GM23338 (cell line): ENCODE measurements at regions not wholly inside any gene's neighbourhood (a gene's known extent, or its start where the extent isn't known, plus 50 kb on each side); places are given as distances from the start of the nearest gene placed in this dataset.

Experiments
- ATAC-seq: fragments of 200-7000 bp; cut with Tn5 transposase; 3 replicates; pipeline ENCODE4 v1.9.1; 2020
- DNase-seq: peaks from one replicate; pipeline ENCODE4 v3.0.0-alpha.2; 2015; ENCODE audit warnings: low spot score
- H2AFZ ChIP-seq: fragments of 200-600 bp; sonication (generic); 2 replicates; pipeline ENCODE4 v1.8.0; 2016; ENCODE audit warnings: antibody characterized with exemption, mild to moderate bottlenecking, moderate library complexity
- H3F3A ChIP-seq: fragments of 200-600 bp; sonication (generic); replicated peaks from 2 replicates; pipeline ENCODE4 v1.8.0; 2017; ENCODE audit warnings: antibody characterized with exemption, mixed run types, low read depth
- H3K27ac ChIP-seq: fragments of 200-600 bp; sonication (generic); 2 replicates; pipeline ENCODE4 v1.6.1; 2016; ENCODE audit warnings: low read depth
- H3K27me3 ChIP-seq: fragments of 200-600 bp; sonication (generic); 2 replicates; pipeline ENCODE4 v1.8.0; 2016; ENCODE audit warnings: mild to moderate bottlenecking, mixed run types, moderate library complexity; ENCODE audit not compliant: insufficient read depth
- H3K36me3 ChIP-seq: fragments of 200-600 bp; sonication (generic); 2 replicates; pipeline ENCODE4 v1.8.0; 2016; ENCODE audit warnings: mild to moderate bottlenecking; ENCODE audit not compliant: insufficient read depth
- H3K4me1 ChIP-seq: fragments of 200-600 bp; sonication (generic); 2 replicates; pipeline ENCODE4 v1.8.0; 2016; ENCODE audit warnings: mild to moderate bottlenecking, moderate library complexity; ENCODE audit not compliant: insufficient read depth
- H3K4me2 ChIP-seq: fragments of 200-600 bp; sonication (generic); 2 replicates; pipeline ENCODE4 v1.7.1; 2017; ENCODE audit warnings: mixed run types
- H3K4me3 ChIP-seq: fragments of 200-600 bp; sonication (generic); 2 replicates; pipeline ENCODE4 v1.6.1; 2016; ENCODE audit warnings: mixed run types
- H3K79me2 ChIP-seq: fragments of 200-600 bp; sonication (generic); replicated peaks from 2 replicates; pipeline ENCODE4 v1.8.0; 2017; ENCODE audit warnings: mild to moderate bottlenecking; ENCODE audit not compliant: insufficient read depth
- H3K9me2 ChIP-seq: fragments of 200-600 bp; sonication (generic); 2 replicates; pipeline ENCODE4 v1.8.0; 2017; ENCODE audit not compliant: insufficient read depth
- H4K20me1 ChIP-seq: fragments of 200-600 bp; sonication (generic); replicated peaks from 2 replicates; pipeline ENCODE4 v1.8.0; 2017; ENCODE audit warnings: mild to moderate bottlenecking; ENCODE audit not compliant: insufficient read depth
- H3K27ac Mint-ChIP-seq: 2 replicates; pipeline ENCODE4 v1.8.0; 2020; ENCODE audit warnings: inconsistent platforms, mild to moderate bottlenecking, moderate library complexity, mixed read lengths
- H3K27me3 Mint-ChIP-seq: 3 replicates; pipeline ENCODE4 v1.8.0; 2022; ENCODE audit warnings: low read depth, mild to moderate bottlenecking, moderate library complexity, mixed read lengths, inconsistent platforms; ENCODE audit not compliant: insufficient read depth, poor library complexity
- H3K36me3 Mint-ChIP-seq: 3 replicates; pipeline ENCODE4 v1.8.0; 2021; ENCODE audit warnings: low read depth, mild to moderate bottlenecking, inconsistent platforms, moderate library complexity, mixed read lengths
- H3K4me1 Mint-ChIP-seq: 3 replicates; pipeline ENCODE4 v1.8.0; 2020; ENCODE audit warnings: mild to moderate bottlenecking, inconsistent platforms, mixed read lengths
- H3K4me3 Mint-ChIP-seq: 3 replicates; pipeline ENCODE4 v1.8.0; 2021; ENCODE audit warnings: moderate library complexity, mild to moderate bottlenecking, inconsistent platforms, mixed read lengths
- H3K9me3 Mint-ChIP-seq: 3 replicates; pipeline ENCODE4 v1.8.0; 2020; ENCODE audit warnings: moderate library complexity, mild to moderate bottlenecking, inconsistent platforms, mixed read lengths
- ETS1 ChIP-seq: IDR thresholded peaks from 2 replicates; pipeline ENCODE4 v1.6.1; 2016; ENCODE audit warnings: antibody characterized with exemption
- POLR2AphosphoS5 ChIP-seq: IDR thresholded peaks from 2 replicates; pipeline ENCODE4 v1.6.1; 2016; ENCODE audit warnings: antibody characterized with exemption, low read depth
- REST ChIP-seq: IDR thresholded peaks from one replicate; pipeline ENCODE4 v1.6.1; 2018; ENCODE audit warnings: antibody characterized with exemption; ENCODE audit not compliant: unreplicated experiment
- ZNF462 ChIP-seq: fragments of 250-450 bp; sonication (Bioruptor Pico); IDR thresholded peaks from 2 replicates; pipeline ENCODE4 v1.5.0; 2020; ENCODE audit warnings: mild to moderate bottlenecking, moderate library complexity

- TF ChIP-seq ZNF462 (CRISPR knock-in tag) (no peak), POLR2AphosphoS5 (no peak)
Observed at GRCh38 chr4:125008676-125009075, 296.1 kb upstream of the ANKRD50 start (continued).

DNA sequence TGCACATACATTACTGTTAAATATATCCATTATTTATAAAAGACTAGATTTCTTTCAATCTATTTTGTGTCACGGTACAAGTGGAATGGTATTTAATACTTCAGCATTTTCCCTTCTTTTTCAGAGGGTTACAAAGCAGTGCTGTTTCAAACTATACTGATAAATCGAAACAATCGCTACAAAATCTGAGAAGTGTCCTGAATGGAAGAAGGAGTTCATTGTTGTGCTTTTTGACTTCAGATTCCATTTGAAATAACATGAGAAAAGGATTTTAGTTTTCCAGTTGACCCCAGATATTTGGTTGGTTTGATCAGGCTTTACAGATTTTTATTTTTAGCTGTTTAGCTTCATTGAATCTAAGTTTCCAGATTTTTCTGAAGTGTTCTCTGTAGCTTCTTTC is 292.1 kb upstream of the ANKRD50 start:
- Mint-ChIP-seq H3K27me3 (no peaks in the 10 kb centered on the region), H3K27ac (no peak overlapping the region), H3K9me3 (peaks cover 10% of the 10 kb centered on the region), H3K4me1 (peaks cover 7% of the 10 kb centered on the region; the same call in 2 of the 3 replicates), H3K4me3 (no peak overlapping the region), H3K36me3 (peaks cover 11% of the 10 kb centered on the region)
- H3K36me3 ChIP-seq, result peaks cover 5% of the 10 kb centered on the region; the same call in 1 of the 2 replicates
- no peaks in the 10 kb centered on the region for H3F3A ChIP-seq
- no peaks in the 10 kb centered on the region for H3K79me2 ChIP-seq
- H3K4me1 ChIP-seq, result 0 out of 2 replicates have a peak, but pooled peaks cover 15% of the 10 kb centered on the region
- no peaks in the 10 kb centered on the region for H4K20me1 ChIP-seq
- no peak overlapping the region for H3K4me2 ChIP-seq
- ATAC-seq (no peak), DNase-seq (no peak)
- no peak overlapping the region for H3K27ac ChIP-seq
- no peak overlapping the region for H3K4me3 ChIP-seq
- no peaks in the 10 kb centered on the region for H3K9me2 ChIP-seq
- no peak overlapping the region for H2AFZ ChIP-seq
- no peaks in the 10 kb centered on the region for H3K27me3 ChIP-seq
- no peak for TF ChIP-seq ZNF462 (CRISPR knock-in tag)
- no peak for TF ChIP-seq ETS1
- no peak for TF ChIP-seq REST
